ENCODE measurements at regions not wholly inside any gene's neighbourhood (a gene's known extent, or its start where the extent isn't known, plus 50 kb on each side); places are given as distances from the start of the nearest gene placed in this dataset.

- no peak overlapping the region for H3K4me3 ChIP-seq (ENCODE audit: low read depth in 1 of 3, low read length in 3 of 3)
Observed at GRCh38 chr10:111523016-111523415, 446.2 kb downstream of the ADRA2A start.

GRCh38 chr10:111524134-111524533, 447.3 kb downstream of the ADRA2A start:
- WGBS, 3 donors: 41 to 62% (median 50%) methylated on average over 3 of the region's 3 CpGs
- no peaks in the 10 kb centered on the region for H3K36me3 ChIP-seq (ENCODE audit: control insufficient read depth in 3 of 3, insufficient read depth in 2 of 3, low read depth in 1 of 3, low read length in 3 of 3)
- H3K27me3 ChIP-seq (ENCODE audit: control insufficient read depth in 3 of 3, insufficient read depth in 3 of 3, low read length in 3 of 3): no peaks in the 10 kb centered on the region
- DNase-seq (no peak), FAIRE-seq (no peak)
- H3K4me1 ChIP-seq (ENCODE audit: control insufficient read depth in 3 of 3, insufficient read depth in 2 of 3, low read depth in 1 of 3, low read length in 2 of 3): no peaks in the 10 kb centered on the region
- H3K9me3 ChIP-seq (ENCODE audit: control insufficient read depth in 2 of 2, insufficient read depth in 1 of 2, low read depth in 1 of 2, low read length in 1 of 2): no peaks in the 10 kb centered on the region
- H3K4me3 ChIP-seq (ENCODE audit: low read depth in 1 of 3, low read length in 3 of 3): no peak overlapping the region
- H3K27ac ChIP-seq (ENCODE audit: low read depth in 1 of 3, low read length in 2 of 3): no peak overlapping the region

More at GRCh38 chr10:111523016-111523415, 446.2 kb downstream of the ADRA2A start:
- FAIRE-seq (no peak), DNase-seq (no peak)
- Histone ChIP-seq H3K27ac (ENCODE audit: low read depth in 1 of 3, low read length in 2 of 3) (no peak overlapping the region), H3K4me1 (ENCODE audit: control insufficient read depth in 3 of 3, insufficient read depth in 2 of 3, low read depth in 1 of 3, low read length in 2 of 3) (no peaks in the 10 kb centered on the region), H3K36me3 (ENCODE audit: control insufficient read depth in 3 of 3, insufficient read depth in 2 of 3, low read depth in 1 of 3, low read length in 3 of 3) (no peaks in the 10 kb centered on the region), H3K9me3 (ENCODE audit: control insufficient read depth in 2 of 2, insufficient read depth in 1 of 2, low read depth in 1 of 2, low read length in 1 of 2) (no peaks in the 10 kb centered on the region), H3K27me3 (ENCODE audit: control insufficient read depth in 3 of 3, insufficient read depth in 3 of 3, low read length in 3 of 3) (no peaks in the 10 kb centered on the region)
- WGBS, 3 donors: 63 to 71% (median 64%) methylated on average over 2 of the region's 2 CpGs

GRCh38 chr10:111525696-111526095, 448.9 kb downstream of the ADRA2A start:
- DNase-seq: no peak

GRCh38 chr10:111531690-111532089, 454.9 kb downstream of the ADRA2A start:
- 54 to 56% (median 55%) methylated on average over 2 of the region's 2 CpGs for WGBS, 3 donors
- Histone ChIP-seq H3K4me3 (ENCODE audit: low read depth in 1 of 3, low read length in 3 of 3) (no peak overlapping the region), H3K27me3 (ENCODE audit: control insufficient read depth in 3 of 3, insufficient read depth in 3 of 3, low read length in 3 of 3) (no peaks in the 10 kb centered on the region), H3K9me3 (ENCODE audit: control insufficient read depth in 2 of 2, insufficient read depth in 1 of 2, low read depth in 1 of 2, low read length in 1 of 2) (no peaks in the 10 kb centered on the region), H3K27ac (ENCODE audit: low read depth in 1 of 3, low read length in 2 of 3) (no peak overlapping the region), H3K4me1 (ENCODE audit: control insufficient read depth in 3 of 3, insufficient read depth in 2 of 3, low read depth in 1 of 3, low read length in 2 of 3) (no peaks in the 10 kb centered on the region), H3K36me3 (ENCODE audit: control insufficient read depth in 3 of 3, insufficient read depth in 2 of 3, low read depth in 1 of 3, low read length in 3 of 3) (no peaks in the 10 kb centered on the region)
- no peak for FAIRE-seq
- no peak for DNase-seq

More at GRCh38 chr10:111525696-111526095, 448.9 kb downstream of the ADRA2A start:
- no peaks in the 10 kb centered on the region for H3K9me3 ChIP-seq (ENCODE audit: control insufficient read depth in 2 of 2, insufficient read depth in 1 of 2, low read depth in 1 of 2, low read length in 1 of 2)
- no peak overlapping the region for H3K4me3 ChIP-seq (ENCODE audit: low read depth in 1 of 3, low read length in 3 of 3)
- H3K4me1 ChIP-seq (ENCODE audit: control insufficient read depth in 3 of 3, insufficient read depth in 2 of 3, low read depth in 1 of 3, low read length in 2 of 3): no peaks in the 10 kb centered on the region
- no peak overlapping the region for H3K27ac ChIP-seq (ENCODE audit: low read depth in 1 of 3, low read length in 2 of 3)
- no peak for FAIRE-seq
- no peaks in the 10 kb centered on the region for H3K36me3 ChIP-seq (ENCODE audit: control insufficient read depth in 3 of 3, insufficient read depth in 2 of 3, low read depth in 1 of 3, low read length in 3 of 3)
- H3K27me3 ChIP-seq (ENCODE audit: control insufficient read depth in 3 of 3, insufficient read depth in 3 of 3, low read length in 3 of 3): no peaks in the 10 kb centered on the region

- no peaks in the 10 kb centered on the region for H3K27me3 ChIP-seq (ENCODE audit: control insufficient read depth in 3 of 3, insufficient read depth in 3 of 3, low read length in 3 of 3)
- no peak for FAIRE-seq
- H3K27ac ChIP-seq (ENCODE audit: low read depth in 1 of 3, low read length in 2 of 3): no peak overlapping the region
- 63 to 81% (median 71%) methylated on average over 3 of the region's 3 CpGs for WGBS, 3 donors
- H3K4me3 ChIP-seq (ENCODE audit: low read depth in 1 of 3, low read length in 3 of 3): no peak overlapping the region
- no peaks in the 10 kb centered on the region for H3K9me3 ChIP-seq (ENCODE audit: control insufficient read depth in 2 of 2, insufficient read depth in 1 of 2, low read depth in 1 of 2, low read length in 1 of 2)
- H3K4me1 ChIP-seq (ENCODE audit: control insufficient read depth in 3 of 3, insufficient read depth in 2 of 3, low read depth in 1 of 3, low read length in 2 of 3): no peaks in the 10 kb centered on the region
- DNase-seq: no peak
- no peaks in the 10 kb centered on the region for H3K36me3 ChIP-seq (ENCODE audit: control insufficient read depth in 3 of 3, insufficient read depth in 2 of 3, low read depth in 1 of 3, low read length in 3 of 3)
Observed at GRCh38 chr10:111532139-111532538, 455.3 kb downstream of the ADRA2A start.

GRCh38 chr10:111539246-111539645, 462.4 kb downstream of the ADRA2A start:
- Histone ChIP-seq H3K9me3 (ENCODE audit: control insufficient read depth in 2 of 2, insufficient read depth in 1 of 2, low read depth in 1 of 2, low read length in 1 of 2) (no peaks in the 10 kb centered on the region), H3K4me1 (ENCODE audit: control insufficient read depth in 3 of 3, insufficient read depth in 2 of 3, low read depth in 1 of 3, low read length in 2 of 3) (no peaks in the 10 kb centered on the region), H3K36me3 (ENCODE audit: control insufficient read depth in 3 of 3, insufficient read depth in 2 of 3, low read depth in 1 of 3, low read length in 3 of 3) (no peaks in the 10 kb centered on the region), H3K4me3 (ENCODE audit: low read depth in 1 of 3, low read length in 3 of 3) (no peak overlapping the region), H3K27ac (ENCODE audit: low read depth in 1 of 3, low read length in 2 of 3) (no peak overlapping the region), H3K27me3 (ENCODE audit: control insufficient read depth in 3 of 3, insufficient read depth in 3 of 3, low read length in 3 of 3) (no peaks in the 10 kb centered on the region)
- DNase-seq (no peak), FAIRE-seq (no peak)
- 44 to 66% (median 63%) methylated on average over 2 of the region's 2 CpGs for WGBS, 3 donors

- Histone ChIP-seq H3K4me3 (ENCODE audit: low read depth in 1 of 3, low read length in 3 of 3) (no peak overlapping the region), H3K36me3 (ENCODE audit: control insufficient read depth in 3 of 3, insufficient read depth in 2 of 3, low read depth in 1 of 3, low read length in 3 of 3) (no peaks in the 10 kb centered on the region), H3K27me3 (ENCODE audit: control insufficient read depth in 3 of 3, insufficient read depth in 3 of 3, low read length in 3 of 3) (no peaks in the 10 kb centered on the region), H3K4me1 (ENCODE audit: control insufficient read depth in 3 of 3, insufficient read depth in 2 of 3, low read depth in 1 of 3, low read length in 2 of 3) (no peaks in the 10 kb centered on the region), H3K9me3 (ENCODE audit: control insufficient read depth in 2 of 2, insufficient read depth in 1 of 2, low read depth in 1 of 2, low read length in 1 of 2) (no peaks in the 10 kb centered on the region), H3K27ac (ENCODE audit: low read depth in 1 of 3, low read length in 2 of 3) (no peak overlapping the region)
- DNase-seq (no peak), FAIRE-seq (no peak)
- 52 to 69% (median 64%) methylated on average over 2 of the region's 2 CpGs for WGBS, 3 donors
Observed at GRCh38 chr10:111543854-111544253, 467.0 kb downstream of the ADRA2A start.

- no peak overlapping the region for H3K27ac ChIP-seq (ENCODE audit: low read depth in 1 of 3, low read length in 2 of 3)
- H3K4me3 ChIP-seq (ENCODE audit: low read depth in 1 of 3, low read length in 3 of 3): no peak overlapping the region
- DNase-seq: no peak
- H3K27me3 ChIP-seq (ENCODE audit: control insufficient read depth in 3 of 3, insufficient read depth in 3 of 3, low read length in 3 of 3): no peaks in the 10 kb centered on the region
- 64 to 80% (median 72%) methylated on average over 4 of the region's 4 CpGs for WGBS, 3 donors
- no peak for FAIRE-seq
- no peaks in the 10 kb centered on the region for H3K4me1 ChIP-seq (ENCODE audit: control insufficient read depth in 3 of 3, insufficient read depth in 2 of 3, low read depth in 1 of 3, low read length in 2 of 3)
- H3K9me3 ChIP-seq (ENCODE audit: control insufficient read depth in 2 of 2, insufficient read depth in 1 of 2, low read depth in 1 of 2, low read length in 1 of 2): no peaks in the 10 kb centered on the region
- no peaks in the 10 kb centered on the region for H3K36me3 ChIP-seq (ENCODE audit: control insufficient read depth in 3 of 3, insufficient read depth in 2 of 3, low read depth in 1 of 3, low read length in 3 of 3)
Observed at GRCh38 chr10:111545861-111546605, 469.2 kb downstream of the ADRA2A start.

All from small intestine (tissue), 7 donors.